Osteoblast (primary cell): ENCODE measurements at regions not wholly inside any gene's neighbourhood (a gene's known extent, or its start where the extent isn't known, plus 50 kb on each side); places are given as distances from the start of the nearest gene placed in this dataset.

Experiments
- DNase-seq: peaks from one replicate; pipeline ENCODE4 v3.0.0; 2011; ENCODE audit warnings: low spot score, mixed read lengths; ENCODE audit not compliant: insufficient read length; ENCODE audit errors: missing footprints
- H2AFZ ChIP-seq: 2 replicates; pipeline ENCODE4 v1.6.0; 2011; ENCODE audit warnings: mild to moderate bottlenecking, low read length
- H3K27ac ChIP-seq: 2 replicates; pipeline ENCODE4 v1.5.1; 2011; ENCODE audit warnings: mild to moderate bottlenecking, low read depth, low read length, moderate library complexity
- H3K27me3 ChIP-seq: 2 replicates; pipeline ENCODE4 v1.6.0; 2012; ENCODE audit warnings: mild to moderate bottlenecking, control low read depth, inconsistent platforms, low read length, moderate library complexity; ENCODE audit not compliant: insufficient read depth
- H3K36me3 ChIP-seq: 2 replicates; pipeline ENCODE4 v1.5.1; 2011; ENCODE audit warnings: mild to moderate bottlenecking, low read length, control low read depth, moderate library complexity; ENCODE audit not compliant: insufficient read depth
- H3K4me1 ChIP-seq: 2 replicates; pipeline ENCODE4 v1.5.1; 2011; ENCODE audit warnings: mild to moderate bottlenecking, low read length, control low read depth, moderate library complexity; ENCODE audit not compliant: insufficient read depth
- H3K4me2 ChIP-seq: 2 replicates; pipeline ENCODE4 v1.6.0; 2011; ENCODE audit warnings: mild to moderate bottlenecking, low read length; ENCODE audit not compliant: insufficient read depth
- H3K4me3 ChIP-seq: fragments of 200-600 bp; sonication (generic); 3 replicates; pipeline ENCODE4 v1.5.1; 2012; ENCODE audit warnings: mild to moderate bottlenecking, low read length, inconsistent platforms; ENCODE audit not compliant: insufficient read depth
- H3K79me2 ChIP-seq: 2 replicates; pipeline ENCODE4 v1.6.0; 2012; ENCODE audit warnings: mild to moderate bottlenecking, low read length, control low read depth, inconsistent platforms; ENCODE audit not compliant: insufficient read depth
- H3K9me3 ChIP-seq: 2 replicates; pipeline ENCODE4 v1.5.1; 2011; ENCODE audit warnings: low read depth, low read length, control low read depth
- H4K20me1 ChIP-seq: 2 replicates; pipeline ENCODE4 v1.6.0; 2012; ENCODE audit warnings: mild to moderate bottlenecking, low read length, control low read depth; ENCODE audit not compliant: insufficient read depth
- TF ChIP-seq, protein P1 (sequence below): IDR thresholded peaks from 2 replicates; pipeline ENCODE4 v1.5.1; 2011; ENCODE audit warnings: mild to moderate bottlenecking, low read depth, low read length, moderate library complexity; ENCODE audit errors: extremely low read depth

DNA sequence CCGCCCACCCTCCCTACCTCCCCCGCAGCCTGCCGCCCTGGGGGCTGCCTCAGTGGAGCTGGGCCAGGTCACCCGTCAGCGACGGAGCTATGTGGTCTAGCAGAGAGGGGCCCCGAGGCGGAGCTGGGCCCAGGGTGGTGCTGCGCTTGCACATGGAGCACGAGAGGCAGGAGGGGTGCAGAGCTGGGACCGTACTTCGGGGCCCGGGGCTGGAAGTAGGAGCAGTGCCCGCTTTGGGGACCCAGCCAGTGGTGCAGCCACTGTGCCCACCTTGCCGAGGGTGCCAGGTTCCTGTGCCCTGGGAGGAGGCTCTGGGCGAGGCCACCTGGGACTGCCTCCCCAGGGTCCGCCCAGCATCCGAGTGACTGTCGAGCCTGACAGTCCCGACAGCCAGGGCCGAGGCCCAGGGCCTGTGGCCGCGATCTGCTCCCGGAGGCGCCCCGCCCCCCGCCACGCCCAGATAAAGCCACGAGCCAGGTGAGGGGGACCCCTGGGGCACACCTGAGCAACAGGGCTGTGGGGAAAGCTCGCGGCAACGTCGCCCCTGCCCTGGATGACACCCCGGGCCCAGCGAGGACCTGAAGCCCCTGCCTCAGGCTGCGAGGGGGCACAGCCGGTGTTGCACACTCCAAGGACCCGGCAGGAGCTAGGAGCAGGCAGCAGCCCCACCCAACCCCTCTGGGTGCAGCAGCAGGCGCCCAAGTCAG is 117.5 kb downstream of the DNAAF6 start:
- peak; percentile 39 for DNase-seq
- TF ChIP-seq, protein P1, sequence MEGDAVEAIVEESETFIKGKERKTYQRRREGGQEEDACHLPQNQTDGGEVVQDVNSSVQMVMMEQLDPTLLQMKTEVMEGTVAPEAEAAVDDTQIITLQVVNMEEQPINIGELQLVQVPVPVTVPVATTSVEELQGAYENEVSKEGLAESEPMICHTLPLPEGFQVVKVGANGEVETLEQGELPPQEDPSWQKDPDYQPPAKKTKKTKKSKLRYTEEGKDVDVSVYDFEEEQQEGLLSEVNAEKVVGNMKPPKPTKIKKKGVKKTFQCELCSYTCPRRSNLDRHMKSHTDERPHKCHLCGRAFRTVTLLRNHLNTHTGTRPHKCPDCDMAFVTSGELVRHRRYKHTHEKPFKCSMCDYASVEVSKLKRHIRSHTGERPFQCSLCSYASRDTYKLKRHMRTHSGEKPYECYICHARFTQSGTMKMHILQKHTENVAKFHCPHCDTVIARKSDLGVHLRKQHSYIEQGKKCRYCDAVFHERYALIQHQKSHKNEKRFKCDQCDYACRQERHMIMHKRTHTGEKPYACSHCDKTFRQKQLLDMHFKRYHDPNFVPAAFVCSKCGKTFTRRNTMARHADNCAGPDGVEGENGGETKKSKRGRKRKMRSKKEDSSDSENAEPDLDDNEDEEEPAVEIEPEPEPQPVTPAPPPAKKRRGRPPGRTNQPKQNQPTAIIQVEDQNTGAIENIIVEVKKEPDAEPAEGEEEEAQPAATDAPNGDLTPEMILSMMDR, result no peak
- Histone ChIP-seq H3K9me3 (no peaks in the 10 kb centered on the region), H4K20me1 (no peaks in the 10 kb centered on the region), H3K79me2 (no peaks in the 10 kb centered on the region), H3K4me1 (no peaks in the 10 kb centered on the region), H3K4me3 (no peak overlapping the region), H3K36me3 (no peaks in the 10 kb centered on the region), H2AFZ (no peak overlapping the region), H3K27me3 (peaks cover 13% of the 10 kb centered on the region), H3K27ac (no peak overlapping the region), H3K4me2 (no peak overlapping the region)

DNA sequence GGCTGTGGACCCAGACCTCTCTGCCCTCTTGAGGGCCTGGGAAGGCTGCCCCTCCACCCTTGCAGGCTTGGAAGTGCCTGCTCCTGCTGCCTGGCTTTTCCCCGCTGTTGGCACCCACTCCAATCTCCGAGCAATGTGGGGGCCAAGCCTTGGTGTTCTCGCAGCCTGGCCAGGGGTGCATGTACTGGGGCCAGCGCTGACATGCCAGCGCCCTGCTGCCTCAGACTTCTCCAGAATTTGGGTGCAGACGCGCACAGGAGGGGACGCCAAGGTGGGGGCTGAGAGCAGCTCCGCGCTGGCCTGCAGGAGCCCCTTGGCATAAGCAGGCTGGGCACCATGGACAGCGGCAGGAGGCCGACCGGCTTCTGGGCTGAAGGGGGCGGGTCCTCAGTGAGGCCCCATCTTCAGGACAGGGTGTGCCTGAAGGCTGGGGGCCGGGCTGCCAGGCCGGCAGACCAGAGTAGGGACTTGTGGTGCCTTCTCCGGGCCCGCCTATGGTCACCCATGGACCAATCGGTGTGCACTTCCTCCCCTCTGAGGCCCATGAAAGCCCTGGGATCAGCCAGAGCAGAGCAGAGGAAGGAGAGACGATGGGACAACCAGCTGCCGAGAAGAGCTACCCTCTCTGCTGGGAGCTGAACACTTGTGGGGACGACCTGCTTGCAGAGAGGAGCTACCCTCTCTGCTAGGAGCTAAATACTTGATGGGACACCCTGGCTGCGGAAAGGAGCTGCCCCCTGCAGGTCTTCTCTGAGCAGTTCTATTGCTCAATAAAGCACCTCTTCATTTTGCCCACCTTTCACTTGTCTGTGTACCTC is 118.3 kb downstream of the DNAAF6 start:
- Histone ChIP-seq H3K4me3 (no peak overlapping the region), H3K79me2 (no peaks in the 10 kb centered on the region), H3K27me3 (peaks cover 14% of the 10 kb centered on the region), H3K36me3 (no peaks in the 10 kb centered on the region), H3K9me3 (no peaks in the 10 kb centered on the region), H3K4me1 (no peaks in the 10 kb centered on the region), H3K27ac (no peak overlapping the region), H3K4me2 (no peak overlapping the region), H2AFZ (no peak overlapping the region), H4K20me1 (no peaks in the 10 kb centered on the region)
- DNase-seq, result peak; percentile 77
- TF ChIP-seq, protein P1, result peak; percentile 19

DNA sequence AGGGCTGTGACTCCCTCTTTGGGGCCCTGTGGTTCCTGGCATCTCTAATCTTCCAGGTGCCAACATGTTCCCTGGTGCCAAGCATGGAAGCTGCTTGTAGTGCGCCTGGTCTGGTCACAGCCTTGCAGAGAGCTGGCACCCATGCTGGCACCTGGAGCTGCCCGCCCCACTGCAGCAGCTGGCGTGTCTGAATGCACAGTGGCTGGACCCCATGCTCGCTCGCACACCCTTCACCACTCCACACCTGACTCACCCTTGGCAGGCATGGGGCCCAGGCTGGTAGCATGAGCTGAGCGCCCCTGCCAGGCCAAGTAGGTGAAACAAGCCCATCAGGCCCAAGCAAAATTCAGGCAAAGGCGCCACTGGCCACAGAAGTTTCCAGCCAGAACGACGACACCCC is 119.1 kb downstream of the DNAAF6 start:
- Histone ChIP-seq H3K4me2 (no peak overlapping the region), H3K4me3 (no peak overlapping the region), H3K27ac (no peak overlapping the region), H3K36me3 (no peaks in the 10 kb centered on the region), H2AFZ (no peak overlapping the region), H3K4me1 (no peaks in the 10 kb centered on the region), H3K27me3 (peaks cover 10% of the 10 kb centered on the region), H4K20me1 (no peaks in the 10 kb centered on the region), H3K9me3 (no peaks in the 10 kb centered on the region), H3K79me2 (no peaks in the 10 kb centered on the region)
- TF ChIP-seq, protein P1, result no peak
- no peak for DNase-seq

DNA sequence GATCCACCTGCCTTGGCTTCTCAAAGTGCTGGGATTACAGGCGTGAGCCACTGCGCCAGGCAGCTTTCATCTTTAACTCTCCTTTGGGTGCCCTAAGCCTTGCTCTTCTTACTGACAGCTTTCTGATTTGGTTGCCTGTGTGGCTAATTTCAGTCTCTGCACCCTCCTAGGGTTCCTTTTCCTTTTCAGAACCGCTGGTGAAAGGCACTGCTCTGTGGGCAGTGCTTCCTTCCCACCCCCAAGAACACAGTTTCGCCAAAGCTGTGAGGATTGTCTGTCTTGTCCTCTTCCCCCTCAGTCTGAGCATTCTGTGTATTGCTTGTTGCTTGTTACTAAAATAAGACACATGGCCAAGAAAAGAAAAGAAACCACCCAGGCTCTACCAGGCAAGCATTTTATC is 101.4 kb upstream of the FRMPD3 start:
- no peaks in the 10 kb centered on the region for H4K20me1 ChIP-seq
- no peak overlapping the region for H2AFZ ChIP-seq
- no peaks in the 10 kb centered on the region for H3K36me3 ChIP-seq
- H3K4me1 ChIP-seq, result no peaks in the 10 kb centered on the region
- no peak overlapping the region for H3K4me3 ChIP-seq
- no peak overlapping the region for H3K4me2 ChIP-seq
- no peaks in the 10 kb centered on the region for H3K79me2 ChIP-seq
- TF ChIP-seq, protein P1, result no peak
- DNase-seq, result no peak
- H3K9me3 ChIP-seq, result no peaks in the 10 kb centered on the region
- no peak overlapping the region for H3K27ac ChIP-seq
- peaks cover 11% of the 10 kb centered on the region for H3K27me3 ChIP-seq
